HEK293T (cell line): ENCODE measurements at regions not wholly inside any gene's neighbourhood (a gene's known extent, or its start where the extent isn't known, plus 50 kb on each side); places are given as distances from the start of the nearest gene placed in this dataset.

Experiments
- CTCF ChIA-PET: fragments of 350-600 bp; formaldehyde crosslinking; extraction: SDS; loops from one replicate; lab custom pipeline; 2021; ENCODE audit warnings: antibody characterized with exemption, inconsistent platforms; lab: Yijun Ruan, JAX
- POLR2A ChIA-PET: fragments of 350-600 bp; formaldehyde crosslinking; extraction: SDS; loops from one replicate; lab custom pipeline; 2020; ENCODE audit warnings: antibody characterized with exemption, inconsistent platforms; lab: Yijun Ruan, JAX
- DNase-seq: peaks from one replicate; pipeline ENCODE4 v3.0.0; 2012; ENCODE audit warnings: mixed read lengths; ENCODE audit errors: extremely low spot score
- ARNT ChIP-seq: fragments of 450-650 bp; IDR thresholded peaks from 2 replicates; pipeline ENCODE4 v1.6.1; 2017; ENCODE audit warnings: mild to moderate bottlenecking
- BHLHE40 ChIP-seq: fragments of 450-650 bp; IDR thresholded peaks from 2 replicates; pipeline ENCODE4 v1.6.1; 2016; ENCODE audit warnings: mild to moderate bottlenecking, moderate library complexity, borderline replicate concordance
- CTBP1 ChIP-seq: fragments of 450-650 bp; IDR thresholded peaks from 2 replicates; pipeline ENCODE4 v1.6.1; 2016; ENCODE audit warnings: borderline replicate concordance
- ELF4 ChIP-seq: fragments of 450-650 bp; IDR thresholded peaks from 2 replicates; pipeline ENCODE4 v1.6.1; 2017; ENCODE audit warnings: antibody characterized with exemption
- FOXA1 ChIP-seq: fragments of 450-650 bp; IDR thresholded peaks from 2 replicates; pipeline ENCODE4 v1.6.1; 2016; ENCODE audit warnings: mild to moderate bottlenecking
- FOXK2 ChIP-seq: fragments of 450-650 bp; IDR thresholded peaks from 2 replicates; pipeline ENCODE4 v1.6.1; 2016; ENCODE audit warnings: mild to moderate bottlenecking
- FOXM1 ChIP-seq: fragments of 450-650 bp; IDR thresholded peaks from 2 replicates; pipeline ENCODE4 v1.6.1; 2017; ENCODE audit warnings: mild to moderate bottlenecking, borderline replicate concordance
- HDGF ChIP-seq: fragments of 450-650 bp; IDR thresholded peaks from 2 replicates; pipeline ENCODE4 v1.6.1; 2017; ENCODE audit warnings: antibody characterized with exemption, borderline replicate concordance
- L3MBTL2 ChIP-seq: fragments of 450-650 bp; conservative IDR thresholded peaks from 2 replicates; pipeline ENCODE4 v1.6.1; 2016; ENCODE audit warnings: mild to moderate bottlenecking
- LEF1 ChIP-seq: fragments of 450-650 bp; IDR thresholded peaks from 2 replicates; pipeline ENCODE4 v1.6.1; 2017; ENCODE audit warnings: mild to moderate bottlenecking, borderline replicate concordance
- NFRKB ChIP-seq: fragments of 450-650 bp; IDR thresholded peaks from 2 replicates; pipeline ENCODE4 v1.6.1; 2016; ENCODE audit warnings: mild to moderate bottlenecking, moderate library complexity
- PKNOX1 ChIP-seq: fragments of 450-650 bp; IDR thresholded peaks from 2 replicates; pipeline ENCODE4 v1.6.1; 2016
- SP1 ChIP-seq: fragments of 450-650 bp; IDR thresholded peaks from 2 replicates; pipeline ENCODE4 v1.6.1; 2017
- SUZ12 ChIP-seq: fragments of 450-650 bp; IDR thresholded peaks from 2 replicates; pipeline ENCODE4 v1.6.1; 2016; ENCODE audit warnings: mild to moderate bottlenecking
- TARDBP ChIP-seq: fragments of 450-650 bp; IDR thresholded peaks from 2 replicates; pipeline ENCODE4 v1.6.1; 2016
- ZNF384 ChIP-seq: fragments of 450-650 bp; IDR thresholded peaks from 2 replicates; pipeline ENCODE4 v1.6.1; 2016

- CTCF ChIA-PET, result no interaction called here
- TF ChIP-seq FOXA1 (no peak), FOXK2 (no peak), SP1 (no peak), PKNOX1 (no peak), LEF1 (no peak), L3MBTL2 (no peak), NFRKB (no peak), HDGF (no peak), ZNF384 (no peak), ELF4 (no peak), FOXM1 (no peak), CTBP1 (no peak), ARNT (no peak), BHLHE40 (no peak), SUZ12 (no peak), TARDBP (no peak)
- no peak for DNase-seq
- POLR2A ChIA-PET, result no interaction called here
Observed at GRCh38 chr19:32101206-32101605, 244.2 kb upstream of the ZNF507 start.

- ChIA-PET POLR2A (no interaction called here), CTCF (no interaction called here)
- no peak for TF ChIP-seq ZNF384
- no peak for TF ChIP-seq NFRKB
- TF ChIP-seq SP1, result no peak
- no peak for TF ChIP-seq ARNT
- TF ChIP-seq PKNOX1, result no peak
- no peak for TF ChIP-seq SUZ12
- TF ChIP-seq HDGF, result no peak
- TF ChIP-seq LEF1, result no peak
- no peak for TF ChIP-seq L3MBTL2
- no peak for TF ChIP-seq FOXM1
- TF ChIP-seq FOXK2, result no peak
- no peak for TF ChIP-seq BHLHE40
- no peak for TF ChIP-seq CTBP1
- TF ChIP-seq FOXA1, result no peak
- no peak for TF ChIP-seq ELF4
- no peak for TF ChIP-seq TARDBP
- DNase-seq, result no peak
Observed at GRCh38 chr19:32103541-32103940, 241.9 kb upstream of the ZNF507 start.

DNA sequence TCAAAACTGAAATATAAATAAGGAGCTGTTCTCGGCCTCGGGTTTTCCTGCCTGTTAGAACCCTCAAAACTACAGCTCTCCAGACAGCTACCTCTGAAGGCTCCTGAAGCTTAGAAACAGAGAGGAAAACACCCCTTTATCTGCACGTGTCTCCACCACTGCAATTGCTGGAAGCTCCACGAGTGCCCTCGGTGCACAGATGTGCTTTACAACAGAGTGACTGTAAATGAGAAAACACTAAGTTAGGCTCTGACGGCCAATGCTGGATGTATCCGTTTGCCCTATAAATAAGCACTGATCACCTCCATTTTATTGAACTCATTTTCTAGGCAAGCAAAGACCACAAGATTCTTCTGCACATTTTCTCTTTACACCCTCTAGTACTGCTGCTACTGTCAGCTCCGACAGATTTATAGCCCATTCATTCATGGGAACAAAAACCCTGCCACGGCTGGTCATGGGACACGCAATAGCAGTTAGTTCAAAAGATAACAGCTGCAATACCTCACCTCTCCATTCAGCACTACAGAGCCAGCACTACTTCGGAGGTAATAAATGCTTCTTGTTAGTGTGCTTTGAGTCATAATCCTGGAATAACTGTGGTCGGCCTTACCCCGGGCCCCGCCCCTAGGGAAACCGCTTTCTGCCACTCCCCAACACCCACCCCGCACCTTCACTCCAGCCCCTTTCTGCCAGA, 241.1 kb upstream of the ZNF507 start:
- CTCF ChIA-PET, result interaction anchor here (0.7 kb wide), 1 partner anchor 1605 kb away, joined by 3 read pairs; no protein-coding TSS in a partner anchor
- POLR2A ChIA-PET, result no interaction called here
- DNase-seq, result peak; percentile 52
- TF ChIP-seq ARNT (no peak), ELF4 (no peak), SUZ12 (no peak), PKNOX1 (peak; percentile 73), BHLHE40 (no peak)

- POLR2A ChIA-PET, result no interaction called here
Observed at GRCh38 chr19:32104850-32105235, 240.6 kb upstream of the ZNF507 start.

DNA sequence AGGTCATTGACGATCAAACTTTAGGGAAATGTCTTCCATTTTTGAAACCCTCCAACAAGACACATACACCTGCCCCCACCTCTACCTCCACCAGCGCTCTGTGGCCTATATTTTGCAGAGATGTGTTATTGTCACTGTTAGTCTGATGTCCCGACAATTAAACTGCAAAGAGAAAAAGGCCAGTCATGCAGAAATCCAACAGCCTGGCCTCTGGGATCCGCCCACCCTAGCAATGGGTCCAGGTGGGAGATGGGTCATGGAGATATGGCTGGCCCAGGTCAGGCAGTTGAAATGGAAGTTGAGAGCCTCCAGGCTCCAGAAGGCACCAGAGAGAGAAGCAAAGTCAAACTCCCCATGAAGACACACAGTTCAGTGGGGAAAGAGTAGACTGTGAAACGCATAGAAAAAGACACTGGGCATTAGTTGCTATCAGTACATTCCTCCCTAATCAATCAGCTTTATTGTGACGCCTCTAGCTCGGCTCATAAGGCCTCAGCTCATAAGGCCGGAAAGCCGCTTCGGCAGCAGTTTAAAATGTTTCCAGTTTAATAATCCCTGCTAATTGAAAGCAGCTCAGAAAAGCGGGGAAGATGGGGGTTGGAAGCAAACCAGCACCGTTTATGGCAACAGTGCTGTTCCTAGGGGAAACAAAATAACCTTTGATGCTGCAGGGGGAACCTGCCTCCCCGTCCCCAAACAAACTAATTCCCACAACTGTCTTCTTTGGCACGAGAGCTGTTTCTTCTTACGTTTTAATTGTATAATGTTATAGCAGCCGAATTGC, 239.7 kb upstream of the ZNF507 start:
- ChIA-PET POLR2A (interaction anchor here (0.5 kb wide), 1 partner anchor 1384 kb away, joined by 4 read pairs; no protein-coding TSS in a partner anchor), CTCF (no interaction called here)
- no peak for DNase-seq
- no peak for TF ChIP-seq SP1
- TF ChIP-seq FOXM1, result no peak
- TF ChIP-seq ARNT, result no peak
- TF ChIP-seq BHLHE40, result no peak
- no peak for TF ChIP-seq HDGF
- no peak for TF ChIP-seq TARDBP
- TF ChIP-seq CTBP1, result no peak
- no peak for TF ChIP-seq FOXA1
- no peak for TF ChIP-seq FOXK2
- no peak for TF ChIP-seq ZNF384
- TF ChIP-seq NFRKB, result no peak
- TF ChIP-seq L3MBTL2, result no peak

More at GRCh38 chr19:32104850-32105235, 240.6 kb upstream of the ZNF507 start:
- TF ChIP-seq SP1, result no peak
- no peak for DNase-seq
- CTCF ChIA-PET, result no interaction called here

DNA sequence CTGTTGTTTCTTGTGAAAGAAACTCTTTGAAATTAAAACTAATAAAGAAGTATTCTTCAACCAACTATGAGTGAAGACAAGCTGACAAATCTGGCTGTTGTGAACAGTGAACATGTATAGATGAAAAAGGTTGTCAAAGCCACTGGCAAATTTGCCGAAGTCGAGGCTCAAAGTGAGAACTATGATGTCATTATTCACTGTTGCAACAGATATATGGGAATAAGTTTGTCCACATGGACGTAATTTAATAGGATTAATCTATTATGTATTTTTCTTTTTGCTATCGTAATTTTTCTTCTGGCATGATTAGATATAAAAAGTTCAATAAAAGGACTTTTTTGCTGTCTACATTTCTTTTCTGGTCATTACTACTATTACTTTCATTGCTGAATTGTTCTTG, 223.2 kb upstream of the ZNF507 start:
- ChIA-PET CTCF (no interaction called here), POLR2A (no interaction called here)
- TF ChIP-seq L3MBTL2 (no peak), ELF4 (no peak), HDGF (no peak), FOXK2 (no peak), SP1 (no peak), PKNOX1 (no peak), SUZ12 (no peak), CTBP1 (no peak), LEF1 (no peak), NFRKB (no peak)
- no peak for DNase-seq
